ENCODE measurements at regions not wholly inside any gene's neighbourhood (a gene's known extent, or its start where the extent isn't known, plus 50 kb on each side); places are given as distances from the start of the nearest gene placed in this dataset.

- Histone ChIP-seq H3K4me3 (no peak overlapping the region), H3K36me3 (replicated peaks; ENCODE audit: insufficient read depth, low read depth) (no peaks in the 10 kb centered on the region), H3K4me2 (no peak overlapping the region), H3K9me2 (replicated peaks; ENCODE audit: insufficient read depth) (no peaks in the 10 kb centered on the region), H3K79me2 (no peaks in the 10 kb centered on the region), H3K9me3 (ENCODE audit: low read depth) (no peaks in the 10 kb centered on the region), H4K20me1 (ENCODE audit: insufficient read depth, poor library complexity, severe bottlenecking) (no peaks in the 10 kb centered on the region), H2AFZ (no peak overlapping the region), H3K27ac (no peak overlapping the region), H3K4me1 (ENCODE audit: insufficient read depth) (no peaks in the 10 kb centered on the region), H3K27me3 (no peaks in the 10 kb centered on the region)
- 72% methylated on average over 6 of the region's 6 CpGs for WGBS (ENCODE audit: low lambda C conversion rate, missing lambda C conversion rate)
- DNase-seq (ENCODE audit: low spot score): no peak
- TF ChIP-seq CTCF (IDR thresholded peaks at IDR 0.05; ENCODE audit: poor library complexity): no peak
Measured at GRCh38 chr7:144910411-144910810, 74.6 kb upstream of the TPK1 start.

GRCh38 chr7:144908943-144909556 lies 73.2 kb upstream of the TPK1 start:
- Histone ChIP-seq H3K4me2 (no peak overlapping the region), H3K9me3 (ENCODE audit: low read depth) (no peaks in the 10 kb centered on the region), H3K4me3 (no peak overlapping the region), H2AFZ (no peak overlapping the region), H3K4me1 (ENCODE audit: insufficient read depth) (no peaks in the 10 kb centered on the region), H3K79me2 (no peaks in the 10 kb centered on the region), H3K36me3 (replicated peaks; ENCODE audit: insufficient read depth, low read depth) (no peaks in the 10 kb centered on the region), H3K27ac (no peak overlapping the region), H3K27me3 (no peaks in the 10 kb centered on the region), H3K9me2 (replicated peaks; ENCODE audit: insufficient read depth) (no peaks in the 10 kb centered on the region), H4K20me1 (ENCODE audit: insufficient read depth, poor library complexity, severe bottlenecking) (no peaks in the 10 kb centered on the region)
- TF ChIP-seq CTCF (IDR thresholded peaks at IDR 0.05; ENCODE audit: poor library complexity) (no peak), EZH2 (IDR thresholded peaks at IDR 0.05; ENCODE audit: borderline replicate concordance) (no peak), EZH2phosphoT487 (IDR thresholded peaks at IDR 0.05; ENCODE audit: low read depth, severe bottlenecking, unreplicated experiment) (no peak)
- 77% methylated on average over 4 of the region's 4 CpGs for WGBS (ENCODE audit: low lambda C conversion rate, missing lambda C conversion rate)
- DNase-seq (ENCODE audit: low spot score): peak; percentile 4

GRCh38 chr7:144908324-144908723 lies 72.5 kb upstream of the TPK1 start:
- no peak for TF ChIP-seq EZH2phosphoT487 (IDR thresholded peaks at IDR 0.05; ENCODE audit: low read depth, severe bottlenecking, unreplicated experiment)
- TF ChIP-seq CTCF (IDR thresholded peaks at IDR 0.05; ENCODE audit: poor library complexity): no peak
- TF ChIP-seq EZH2 (IDR thresholded peaks at IDR 0.05; ENCODE audit: borderline replicate concordance): no peak
- Histone ChIP-seq H2AFZ (no peak overlapping the region), H3K4me3 (no peak overlapping the region), H4K20me1 (ENCODE audit: insufficient read depth, poor library complexity, severe bottlenecking) (no peaks in the 10 kb centered on the region), H3K4me1 (ENCODE audit: insufficient read depth) (no peaks in the 10 kb centered on the region), H3K9me3 (ENCODE audit: low read depth) (no peaks in the 10 kb centered on the region), H3K4me2 (no peak overlapping the region), H3K79me2 (no peaks in the 10 kb centered on the region), H3K27ac (no peak overlapping the region), H3K27me3 (no peaks in the 10 kb centered on the region), H3K9me2 (replicated peaks; ENCODE audit: insufficient read depth) (no peaks in the 10 kb centered on the region), H3K36me3 (replicated peaks; ENCODE audit: insufficient read depth, low read depth) (no peaks in the 10 kb centered on the region)
- 100% methylated on average over 1 of the region's 1 CpG for WGBS (ENCODE audit: low lambda C conversion rate, missing lambda C conversion rate)
- DNase-seq (ENCODE audit: low spot score): no peak

GRCh38 chr7:144907577-144907976 lies 71.7 kb upstream of the TPK1 start:
- Histone ChIP-seq H3K4me1 (ENCODE audit: insufficient read depth) (no peaks in the 10 kb centered on the region), H3K9me2 (replicated peaks; ENCODE audit: insufficient read depth) (no peaks in the 10 kb centered on the region), H4K20me1 (ENCODE audit: insufficient read depth, poor library complexity, severe bottlenecking) (no peaks in the 10 kb centered on the region), H3K79me2 (no peaks in the 10 kb centered on the region), H3K4me3 (no peak overlapping the region), H3K27ac (no peak overlapping the region), H3K36me3 (replicated peaks; ENCODE audit: insufficient read depth, low read depth) (no peaks in the 10 kb centered on the region), H3K9me3 (ENCODE audit: low read depth) (no peaks in the 10 kb centered on the region), H3K27me3 (no peaks in the 10 kb centered on the region), H2AFZ (no peak overlapping the region), H3K4me2 (no peak overlapping the region)
- 63% methylated on average over 4 of the region's 4 CpGs for WGBS (ENCODE audit: low lambda C conversion rate, missing lambda C conversion rate)
- no peak for DNase-seq (ENCODE audit: low spot score)
- TF ChIP-seq EZH2 (IDR thresholded peaks at IDR 0.05; ENCODE audit: borderline replicate concordance): no peak
- no peak for TF ChIP-seq EZH2phosphoT487 (IDR thresholded peaks at IDR 0.05; ENCODE audit: low read depth, severe bottlenecking, unreplicated experiment)
- TF ChIP-seq CTCF (IDR thresholded peaks at IDR 0.05; ENCODE audit: poor library complexity): no peak
